ENCODE measurements at regions not wholly inside any gene's neighbourhood (a gene's known extent, or its start where the extent isn't known, plus 50 kb on each side); places are given as distances from the start of the nearest gene placed in this dataset.

- DNase-seq = no peak
Observed at GRCh38 chr12:77777274-77777673, 53.4 kb upstream of the NAV3 start.

GRCh38 chr12:77774761-77775160 is 55.9 kb upstream of the NAV3 start:
- DNase-seq = no peak

- no peak for DNase-seq
Observed at GRCh38 chr12:77772676-77773298, 57.9 kb upstream of the NAV3 start.

DNA sequence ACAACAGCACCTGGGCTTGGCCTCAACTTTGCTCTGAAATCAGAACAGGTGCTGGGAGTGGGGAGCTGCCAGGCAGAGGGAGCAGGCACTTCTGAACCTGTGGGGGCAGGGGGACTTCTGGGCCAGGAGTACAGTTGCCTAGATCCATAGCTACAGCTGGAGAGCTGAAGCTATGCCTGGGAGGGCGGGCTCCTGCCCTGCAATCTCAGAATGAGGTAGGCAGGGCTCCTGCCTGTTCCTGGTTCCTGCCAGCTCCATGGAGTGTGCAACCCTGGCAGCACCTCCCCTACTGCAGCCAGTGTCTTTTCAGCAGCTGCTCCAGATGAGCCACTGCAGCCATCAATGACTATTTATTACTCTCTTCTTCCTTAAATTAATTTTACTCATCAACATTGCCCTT is 62.1 kb upstream of the NAV3 start:
- no peak for DNase-seq

DNA sequence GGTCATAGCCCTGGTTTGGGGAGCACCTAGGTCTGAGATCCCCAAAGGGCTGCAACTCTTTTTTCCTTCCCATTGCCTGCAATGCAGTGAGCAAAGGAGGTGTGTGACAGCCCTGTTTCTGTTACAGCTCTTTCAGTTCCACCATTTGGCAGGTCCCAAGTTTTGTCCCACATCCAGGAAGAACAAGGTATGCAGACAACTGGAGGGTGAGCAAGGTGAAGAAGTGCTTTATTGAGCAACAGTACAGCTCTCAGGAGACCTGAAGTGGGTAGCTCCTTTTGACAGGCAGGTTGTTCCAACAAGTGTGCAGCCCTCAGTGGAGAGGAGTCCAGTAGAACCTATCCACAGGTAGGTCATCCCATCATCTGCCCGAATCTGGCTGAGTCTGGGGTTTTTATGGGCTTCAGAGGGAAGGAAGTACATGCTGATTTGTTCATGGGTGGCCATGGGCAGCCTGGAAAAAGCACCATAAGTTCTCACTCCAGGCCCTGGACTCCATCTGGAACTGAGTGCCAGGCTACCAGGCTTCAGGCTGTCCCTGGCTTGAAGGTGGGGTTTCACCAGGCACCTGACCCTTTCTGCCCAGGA is 62.8 kb upstream of the NAV3 start:
- no peak for DNase-seq

GRCh38 chr12:77767335-77767734 is 63.4 kb upstream of the NAV3 start:
- DNase-seq = no peak

- no peak for DNase-seq
Observed at GRCh38 chr12:77766224-77766623, 64.5 kb upstream of the NAV3 start.

DNA sequence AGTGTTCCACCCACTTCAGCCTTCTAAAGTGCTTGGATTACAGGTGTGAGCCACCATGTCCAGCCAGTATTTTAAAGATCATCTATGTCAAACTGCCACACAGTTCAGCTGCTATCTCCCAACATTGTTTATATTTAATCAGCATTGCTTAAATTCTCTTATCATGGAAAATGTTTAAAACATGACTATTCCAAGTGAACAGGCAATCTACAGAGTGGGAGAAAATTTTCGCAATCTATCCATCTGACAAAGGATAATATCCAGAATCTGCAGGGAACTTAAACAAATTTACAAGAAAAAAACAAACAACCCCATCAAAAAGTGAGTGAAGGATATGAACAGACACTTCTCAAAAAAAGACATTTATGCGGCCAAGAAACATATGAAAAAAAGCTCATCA is 69.4 kb upstream of the NAV3 start:
- no peak for DNase-seq

GRCh38 chr12:77760271-77761025 is 70.2 kb upstream of the NAV3 start:
- DNase-seq = no peak

DNA sequence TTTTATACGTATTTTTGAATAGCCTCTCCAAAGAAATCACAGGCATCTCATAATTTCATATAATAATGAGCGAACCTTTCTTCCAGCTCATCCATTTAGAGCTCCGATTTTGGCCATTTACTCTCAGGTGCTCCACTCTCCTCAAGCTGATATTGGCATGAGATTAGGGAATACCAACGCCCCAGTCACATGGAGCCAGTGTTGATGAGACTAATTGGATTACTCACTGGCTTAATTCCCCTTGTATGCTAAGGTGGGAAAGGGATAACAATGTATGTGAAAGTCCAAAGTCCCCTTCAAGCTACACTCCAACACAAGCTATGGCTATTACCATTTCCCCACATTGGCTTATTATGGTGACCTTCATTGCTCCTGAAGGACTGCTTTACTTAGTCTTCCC is 76.6 kb upstream of the NAV3 start:
- DNase-seq = no peak

- DNase-seq = no peak
Observed at GRCh38 chr12:77751939-77752338, 78.8 kb upstream of the NAV3 start.

DNA sequence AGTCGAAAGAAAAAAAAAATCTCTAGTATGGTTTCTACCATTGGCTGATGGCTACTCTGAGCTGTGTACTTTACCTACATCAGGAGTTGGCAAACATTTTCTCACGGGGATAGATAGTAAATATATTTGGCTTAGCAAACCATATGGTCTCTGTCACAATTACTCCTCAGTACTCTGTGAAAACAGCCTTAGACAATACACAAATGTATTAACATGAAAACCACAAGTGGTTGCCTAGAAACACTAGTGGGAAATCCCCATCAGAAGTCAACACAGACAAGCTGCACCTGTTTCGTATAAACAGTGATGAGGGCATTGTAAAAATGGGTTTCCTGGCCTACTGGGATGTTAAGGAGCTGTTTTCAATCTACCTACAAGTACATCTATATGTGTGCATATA is 84.6 kb upstream of the NAV3 start:
- DNase-seq = no peak

- DNase-seq = no peak
Observed at GRCh38 chr12:77745624-77746023, 85.1 kb upstream of the NAV3 start.

DNA sequence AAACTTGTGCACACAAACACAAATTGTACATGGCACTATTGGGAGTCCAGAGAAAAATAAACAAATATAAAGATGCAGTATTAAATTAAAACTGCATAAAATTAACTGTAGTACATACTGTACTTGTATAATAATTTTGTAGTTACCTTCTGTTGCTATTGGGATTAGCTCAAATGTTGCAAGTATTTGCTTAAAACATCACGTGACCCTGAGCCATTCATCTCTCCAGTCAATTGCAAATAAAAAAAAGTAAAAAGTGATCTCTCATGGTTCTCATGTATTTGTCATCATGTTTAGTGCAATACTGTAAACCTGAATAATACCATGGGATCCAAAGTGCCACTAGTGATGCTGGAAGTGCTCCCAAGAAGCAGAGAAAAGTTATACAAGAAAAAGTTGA is 88.1 kb upstream of the NAV3 start:
- DNase-seq = no peak

DNA sequence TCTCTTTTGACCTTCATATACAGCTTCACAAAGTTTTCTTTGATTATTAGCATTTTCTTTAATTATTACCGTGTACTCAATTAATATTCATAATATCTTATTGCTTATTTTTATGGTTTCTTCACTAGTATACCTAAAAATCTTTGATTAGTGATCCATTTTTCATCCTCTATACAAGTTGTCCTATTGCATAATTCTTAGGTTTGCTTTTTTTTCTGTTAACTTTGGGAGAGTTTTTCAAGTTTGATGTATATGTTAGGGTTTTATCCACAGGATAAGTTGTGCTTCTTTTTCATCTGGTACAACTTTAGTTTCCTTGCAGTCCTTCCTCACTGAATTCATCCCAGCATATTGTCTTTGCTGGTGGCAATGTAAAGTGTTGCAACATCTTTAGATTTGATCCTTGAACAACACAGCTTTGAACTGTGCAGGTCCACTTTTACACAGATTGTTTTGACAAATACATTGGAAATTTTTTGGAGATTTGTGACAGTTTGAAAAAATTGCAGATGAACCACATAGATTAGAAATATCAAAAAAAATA is 88.6 kb upstream of the NAV3 start:
- no peak for DNase-seq

DNA sequence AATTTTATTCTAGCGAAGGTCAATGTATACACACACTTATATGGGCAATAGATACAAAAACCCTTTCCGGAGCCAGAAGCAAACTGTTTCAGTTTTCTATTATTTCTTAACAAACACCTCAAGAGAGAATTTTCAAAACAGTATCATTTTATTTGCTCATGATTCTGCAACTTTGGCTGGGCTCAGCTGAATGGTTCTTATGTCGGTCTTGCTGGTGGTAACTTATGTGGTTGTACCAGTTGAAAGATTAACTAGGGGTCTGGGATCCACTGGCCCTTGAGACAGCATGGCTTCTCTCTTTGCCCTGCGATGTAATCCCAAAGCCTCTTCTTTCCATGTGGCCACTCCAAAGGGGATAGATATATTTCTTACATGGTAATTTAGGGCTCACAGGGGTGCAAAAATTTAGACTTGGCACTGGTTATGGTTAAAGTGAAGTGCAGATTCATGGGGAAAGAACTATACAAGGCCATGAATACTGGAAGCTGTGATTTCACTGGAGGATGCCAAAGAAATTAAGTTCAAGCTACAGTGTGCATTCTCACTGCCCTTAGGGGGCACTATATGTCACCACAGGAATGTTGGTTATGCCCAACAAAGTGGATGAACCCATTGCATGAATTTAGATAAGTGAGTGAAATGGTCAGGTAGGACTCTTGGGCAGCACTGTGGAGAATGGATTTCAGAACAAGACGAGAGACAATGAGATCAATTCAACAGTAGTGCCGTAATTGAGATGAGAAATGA is 94.3 kb upstream of the NAV3 start:
- DNase-seq = no peak

DNA sequence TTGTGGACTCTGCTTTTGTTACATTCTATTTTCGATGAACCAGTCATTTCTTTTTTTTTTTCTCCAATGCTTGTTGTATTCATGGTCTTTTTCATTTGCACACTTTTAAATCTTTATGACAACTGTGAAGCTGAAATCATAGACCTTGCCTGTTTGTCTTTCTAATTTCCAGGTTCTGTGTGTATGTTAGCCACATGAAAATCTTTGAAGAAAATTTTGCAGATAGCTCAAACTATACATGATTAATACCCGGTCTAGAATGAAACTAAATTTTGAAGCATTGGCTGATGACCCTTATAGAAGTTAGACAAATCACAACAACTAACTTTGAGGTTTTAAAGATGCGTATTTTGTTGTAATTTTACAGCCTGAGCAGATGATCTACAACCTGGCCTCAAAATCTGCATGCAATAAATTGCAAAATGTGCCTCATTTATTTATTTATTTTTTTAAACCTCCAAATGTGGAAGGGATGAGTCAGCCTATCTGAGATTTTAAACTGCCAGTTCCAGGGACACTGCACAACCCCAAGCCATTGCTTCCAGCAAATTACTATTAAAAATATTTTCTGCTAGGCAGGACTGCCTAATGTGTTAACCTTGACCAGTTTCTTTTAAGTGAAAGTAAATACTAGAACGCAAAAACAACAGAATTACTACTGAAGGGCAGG is 96.3 kb upstream of the NAV3 start:
- no peak for DNase-seq

- DNase-seq = no peak
Observed at GRCh38 chr12:77728018-77728417, 102.7 kb upstream of the NAV3 start.

GRCh38 chr12:77727442-77728001 is 103.2 kb upstream of the NAV3 start:
- DNase-seq = no peak

DNA sequence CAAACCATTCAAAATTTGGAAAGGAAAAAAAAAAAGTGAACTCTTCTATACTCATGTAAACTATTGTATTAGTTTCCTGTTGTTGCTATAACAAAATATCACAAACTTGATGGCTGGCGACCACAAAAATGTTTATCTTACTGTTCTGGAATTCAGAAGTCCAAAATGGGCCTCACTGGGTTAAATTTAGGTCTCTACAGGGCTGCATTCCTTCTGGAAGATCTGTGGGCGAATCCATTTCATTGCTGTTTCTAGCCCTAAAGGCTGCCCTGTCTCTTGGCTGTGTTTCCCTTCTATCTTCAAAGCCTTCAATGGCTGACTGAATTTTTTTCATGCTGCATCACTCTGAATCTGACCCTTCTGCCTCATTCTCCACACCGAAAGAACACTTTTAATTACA is 105.1 kb upstream of the NAV3 start:
- no peak for DNase-seq

DNA sequence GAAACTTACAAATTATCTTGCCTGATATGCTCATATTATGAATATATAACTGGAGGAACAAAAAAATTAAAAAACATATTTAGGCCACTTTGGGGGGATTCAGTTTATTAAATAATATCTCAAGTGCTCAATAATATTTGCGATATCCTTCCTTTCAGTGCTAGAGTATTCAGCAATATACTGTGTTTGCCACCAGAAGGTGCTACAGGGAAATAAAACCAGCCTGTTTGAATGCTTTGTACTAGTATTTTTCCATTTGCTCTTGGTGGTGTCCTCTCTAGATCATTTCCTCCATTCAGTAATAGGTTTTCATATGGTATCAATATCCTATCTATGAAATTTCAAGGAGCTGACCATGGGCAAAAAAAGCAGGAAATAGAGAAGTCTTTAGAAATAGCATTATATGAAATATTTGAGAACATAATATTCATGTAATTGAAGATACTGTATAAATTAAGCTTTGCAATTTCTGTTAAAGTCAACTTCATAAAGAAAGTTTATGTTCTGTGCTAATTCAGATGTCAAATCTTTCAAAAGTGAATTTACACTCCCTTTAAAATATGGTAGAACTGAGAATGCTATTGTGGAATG is 106.2 kb upstream of the NAV3 start:
- no peak for DNase-seq

GRCh38 chr12:77723308-77723707 is 107.4 kb upstream of the NAV3 start:
- no peak for DNase-seq
